Astrocyte of the cerebellum (primary cell): ENCODE measurements at regions not wholly inside any gene's neighbourhood (a gene's known extent, or its start where the extent isn't known, plus 50 kb on each side); places are given as distances from the start of the nearest gene placed in this dataset.

ENCODE experiments used
- DNase-seq: peaks from one replicate; pipeline ENCODE4 v3.0.0-alpha.2; 2011; ENCODE audit warnings: low read depth
- H3K4me3 ChIP-seq: 2 replicates; pipeline ENCODE4 v1.5.1; 2011; ENCODE audit warnings: mild to moderate bottlenecking, low read depth, low read length, moderate library complexity
- CTCF ChIP-seq: IDR thresholded peaks from 2 replicates; pipeline ENCODE4 v1.5.1; 2012; ENCODE audit warnings: low read length, low read depth, moderate library complexity, mild to moderate bottlenecking; ENCODE audit errors: missing control alignments
- in situ Hi-C: cut with HindIII; loops from 2 replicates; pipeline ENCODE4 v1.10.0; 2017; ENCODE audit warnings: low sequenced_read_pairs

DNA sequence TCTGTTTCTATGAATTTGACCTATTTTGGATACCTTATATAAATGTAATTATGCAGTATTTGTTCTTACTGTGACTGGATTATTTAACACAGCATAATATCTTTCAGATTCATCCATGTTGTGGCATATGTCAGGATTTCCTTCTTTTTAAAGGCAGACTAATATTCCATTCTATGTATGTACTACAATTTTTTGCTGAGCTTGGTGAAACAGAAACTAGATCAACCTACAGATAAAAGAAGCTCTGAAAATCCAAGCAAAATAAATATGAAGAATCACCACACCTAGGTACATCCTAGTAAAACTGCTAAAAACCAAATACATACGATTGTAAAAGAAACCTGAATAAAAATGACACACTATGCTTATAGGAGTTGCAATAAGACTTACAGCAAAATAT is 300.5 kb downstream of the HTR7 start:
- no peak for DNase-seq
- no peak overlapping the region for H3K4me3 ChIP-seq
- TF ChIP-seq CTCF = no peak
- in situ Hi-C loops = no loop called here

DNA sequence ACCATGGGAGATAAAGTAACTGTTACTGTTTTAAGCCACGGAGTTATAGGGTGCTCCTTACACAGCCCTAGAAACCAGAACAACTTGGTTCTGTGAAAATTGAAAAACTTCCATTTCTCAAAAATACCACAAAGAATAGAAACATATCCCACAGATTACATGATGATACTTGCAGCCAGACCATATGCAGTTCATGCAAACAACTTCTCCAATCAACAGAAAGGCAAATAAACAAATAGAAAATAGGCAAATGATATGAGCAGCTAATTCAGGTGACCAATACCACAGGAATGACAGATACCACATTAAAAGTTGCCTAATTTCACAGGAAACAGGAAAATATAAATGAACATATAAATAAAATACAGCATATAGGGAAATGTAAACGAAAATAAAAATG is 297.5 kb downstream of the HTR7 start:
- no peak for TF ChIP-seq CTCF
- no peak overlapping the region for H3K4me3 ChIP-seq
- in situ Hi-C loops = no loop called here
- DNase-seq = peak; percentile 47

DNA sequence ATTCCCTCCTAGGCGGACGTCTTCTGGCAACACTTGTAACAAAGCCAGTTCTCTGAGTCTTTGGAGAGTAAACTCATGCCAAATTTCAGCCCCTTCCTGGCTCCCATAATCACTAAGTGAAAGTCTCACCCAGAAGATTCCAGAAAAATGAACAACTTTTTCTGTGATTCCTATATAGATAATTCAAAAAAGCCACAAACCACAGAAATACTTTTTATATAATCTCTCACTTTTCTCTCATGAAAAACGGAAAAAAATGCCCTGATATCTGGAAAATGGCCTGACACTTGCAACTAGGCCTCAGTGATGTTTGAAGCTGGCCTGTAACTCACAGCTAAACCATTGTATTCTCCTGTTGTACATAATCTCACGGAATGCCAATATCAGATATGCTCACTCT is 296.2 kb downstream of the HTR7 start:
- no peak for TF ChIP-seq CTCF
- no peak for DNase-seq
- in situ Hi-C loops = no loop called here

DNA sequence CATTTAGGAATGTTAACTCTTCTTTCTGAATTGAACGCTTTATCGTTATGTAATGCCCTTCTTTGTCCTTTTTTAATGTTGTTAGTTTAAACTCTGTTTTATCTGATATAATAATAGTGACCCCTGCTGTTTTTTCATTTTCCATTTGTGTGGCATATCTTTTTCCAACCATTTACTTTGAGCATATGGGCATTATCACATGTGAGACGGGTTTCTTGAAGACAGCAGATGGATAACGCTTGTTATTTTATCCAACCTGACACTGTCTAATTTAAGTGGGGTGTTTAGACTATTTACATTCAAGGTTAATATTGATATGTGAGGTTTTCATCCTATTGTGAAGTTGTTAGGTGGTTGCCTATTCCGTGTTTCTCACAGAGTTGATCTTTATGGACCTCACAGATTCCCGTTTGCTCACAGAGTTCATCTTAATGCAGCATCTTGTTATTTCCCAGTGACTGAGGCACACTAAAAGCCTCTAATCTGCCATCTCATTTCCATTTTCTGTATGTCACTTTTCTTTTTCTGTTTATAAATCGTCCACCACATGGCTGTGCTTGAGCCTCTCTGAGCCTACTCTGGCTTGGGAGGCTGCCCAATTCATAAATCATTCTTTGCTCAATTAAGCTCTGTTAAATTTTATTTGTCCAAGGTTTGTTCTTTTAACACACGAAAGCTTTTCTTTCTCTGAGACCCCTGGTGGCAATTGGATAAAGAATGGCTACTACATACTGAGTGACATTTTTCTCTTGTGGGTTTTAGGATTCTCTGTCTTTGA is 286.2 kb downstream of the HTR7 start:
- in situ Hi-C loops = no loop called here
- peak; percentile 55 for DNase-seq
- no peak for TF ChIP-seq CTCF
- no peak overlapping the region for H3K4me3 ChIP-seq

More for the DNA sequence above, 296.2 kb downstream of the HTR7 start:
- H3K4me3 ChIP-seq = no peak overlapping the region

DNA sequence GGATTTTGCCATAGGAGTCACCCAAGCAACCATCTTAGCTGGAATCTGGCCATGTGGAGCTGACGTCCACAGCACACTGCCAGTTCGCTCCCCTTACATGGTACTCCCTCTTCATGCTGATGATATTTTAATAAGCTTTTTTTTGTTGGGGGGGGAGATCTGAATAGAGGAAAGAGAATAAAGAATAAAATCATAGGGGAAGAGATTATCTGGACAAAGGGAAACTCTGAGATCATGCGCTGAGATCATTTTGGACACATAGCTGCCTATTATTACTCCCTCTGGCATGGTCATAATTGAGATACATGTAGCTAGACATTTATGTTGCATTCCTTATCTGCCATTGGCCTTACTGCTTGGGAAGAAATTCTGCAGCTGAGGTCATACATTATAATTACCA is 282.7 kb downstream of the HTR7 start:
- no peak for DNase-seq
- in situ Hi-C loops = loop anchor here (25.0 kb wide), 1 partner anchor 1163 kb away; the partner anchor contains the start of gene IFIT5
- no peak overlapping the region for H3K4me3 ChIP-seq
- no peak for TF ChIP-seq CTCF

DNA sequence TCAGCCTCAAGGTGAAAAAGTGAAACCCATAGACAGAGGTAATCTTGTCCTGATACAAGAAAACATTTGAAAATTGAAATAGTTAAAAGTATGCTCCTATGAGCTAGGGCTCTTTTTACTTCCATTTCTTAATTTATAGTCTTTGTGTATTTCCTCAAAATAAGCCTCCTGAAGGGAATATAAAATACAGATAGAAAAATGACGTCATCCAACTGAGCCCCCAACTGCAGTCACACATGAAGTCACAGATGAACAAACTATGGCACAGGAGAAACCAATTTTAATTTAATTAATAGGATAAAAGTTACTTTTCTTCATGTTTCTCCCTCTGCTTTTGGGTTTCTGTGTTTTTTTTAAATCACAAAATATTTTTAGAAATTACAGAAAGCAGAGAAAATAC is 280.3 kb downstream of the HTR7 start:
- TF ChIP-seq CTCF = no peak
- in situ Hi-C loops = loop anchor here (25.0 kb wide), 1 partner anchor 1165 kb away; the partner anchor contains the start of gene IFIT5
- no peak for DNase-seq
- no peak overlapping the region for H3K4me3 ChIP-seq
